HepG2 (cell line): ENCODE measurements at regions not wholly inside any gene's neighbourhood (a gene's known extent, or its start where the extent isn't known, plus 50 kb on each side); places are given as distances from the start of the nearest gene placed in this dataset.

Experiments
- ATAC-seq: fragments of 200-7000 bp; cut with Tn5 transposase; 3 replicates; pipeline ENCODE4 v1.9.1; 2020; ENCODE audit warnings: mild to moderate bottlenecking, moderate library complexity
- BruUV-seq: library from RNA; stranded (reverse); fragments of 400-500 nt; replicated peaks from 2 replicates; lab custom pipeline; 2021; lab: Mats Ljungman, UMichigan
- CTCF ChIA-PET: fragments of 300-600 bp; formaldehyde crosslinking; extraction: SDS; loops from one replicate; lab custom pipeline; 2021; ENCODE audit warnings: low total read pairs, inconsistent platforms, low intra/inter-chr PET ratio; lab: Yijun Ruan, JAX
- POLR2A ChIA-PET: fragments of 350-600 bp; sonication (Branson Sonifier 250); formaldehyde crosslinking; loops from one replicate; lab custom pipeline; 2020; ENCODE audit warnings: antibody characterized with exemption, inconsistent platforms; lab: Yijun Ruan, JAX
- DNase-seq: peaks from one replicate; pipeline ENCODE4 v3.0.0-alpha.2; 2015; ENCODE audit warnings: low spot score
- FAIRE-seq: peaks from 3 replicates; lab custom pipeline; 2011; peaks lifted over from hg19 to GRCh38; lab: Jason Lieb, UNC
- H2AFZ ChIP-seq: one replicate; pipeline ENCODE4 v1.6.1; 2011; ENCODE audit warnings: low read length, inconsistent platforms
- H3K27ac ChIP-seq: fragments of 300-600 bp; 3 replicates; pipeline ENCODE4 v1.8.0; 2011; ENCODE audit warnings: mixed run types, mild to moderate bottlenecking, mixed read lengths, low read length, inconsistent platforms; ENCODE audit not compliant: insufficient read depth; ENCODE audit errors: extremely low read length
- H3K27me3 ChIP-seq, 2 experiments: fragments of 200-600 bp in 1 of 2; 2 replicates in 1 of 2; 3 replicates in 1 of 2; pipeline versions ENCODE4 v1.6.0 to v1.8.0; 2011; ENCODE audit warnings: low read length in 2 of 2, mild to moderate bottlenecking in 2 of 2, moderate library complexity in 2 of 2, inconsistent platforms in 1 of 2; ENCODE audit not compliant: insufficient read depth in 2 of 2, control insufficient read depth in 1 of 2
- H3K36me3 ChIP-seq, 2 experiments: fragments of 200-600 bp in 1 of 2; replicated peaks in 1 of 2; 2 replicates in 1 of 2; 3 replicates in 1 of 2; pipeline versions ENCODE4 v1.5.1 to v1.8.0; 2011; ENCODE audit warnings: low read length in 2 of 2, inconsistent platforms in 1 of 2; ENCODE audit not compliant: insufficient read depth in 2 of 2, control insufficient read depth in 1 of 2
- H3K4me1 ChIP-seq: 2 replicates; pipeline ENCODE4 v1.5.1; 2012; ENCODE audit warnings: low read length, inconsistent platforms; ENCODE audit not compliant: insufficient read depth
- H3K4me2 ChIP-seq: 2 replicates; pipeline ENCODE4 v1.6.0; 2011; ENCODE audit warnings: low read depth, low read length, inconsistent platforms
- H3K4me3 ChIP-seq, 3 experiments: fragments of 200-600 bp in 1 of 3; sonication (generic), shearing (Covaris generic) in 1 of 3; replicated peaks in 1 of 3; 2 replicates each; pipeline ENCODE4 v1.5.1; 2011 to 2016; ENCODE audit warnings: low read length in 3 of 3, inconsistent platforms in 2 of 3, low read depth in 2 of 3, mild to moderate bottlenecking in 2 of 3, control low read depth in 1 of 3, mixed read lengths in 1 of 3; ENCODE audit not compliant: insufficient read depth in 1 of 3
- H3K79me2 ChIP-seq: one replicate; pipeline ENCODE4 v1.6.1; 2011; ENCODE audit warnings: low read length, inconsistent platforms; ENCODE audit not compliant: insufficient read depth
- H3K9ac ChIP-seq: 2 replicates; pipeline ENCODE4 v1.6.0; 2011; ENCODE audit warnings: mild to moderate bottlenecking, low read depth, low read length, inconsistent platforms; ENCODE audit not compliant: insufficient read depth
- H3K9me3 ChIP-seq: 2 replicates; pipeline ENCODE4 v1.5.1; 2012; ENCODE audit warnings: mild to moderate bottlenecking, low read length
- H4K20me1 ChIP-seq: 2 replicates; pipeline ENCODE4 v1.6.0; 2011; ENCODE audit warnings: inconsistent platforms, mild to moderate bottlenecking, low read length, moderate library complexity; ENCODE audit not compliant: insufficient read depth
- ARNT ChIP-seq: fragments of 450-650 bp; IDR thresholded peaks from 2 replicates; pipeline ENCODE4 v1.6.1; 2017
- ELF3 ChIP-seq: IDR thresholded peaks from 2 replicates; pipeline ENCODE4 v1.6.1; 2016; ENCODE audit warnings: missing genetic modification reagents, missing compliant biosample characterization
- ESRRA ChIP-seq: sonication (generic); formaldehyde crosslinking; IDR thresholded peaks from 2 replicates; pipeline ENCODE4 v1.5.1; 2020; ENCODE audit warnings: mild to moderate bottlenecking, low read depth, missing genetic modification reagents
- JARID2 ChIP-seq: sonication (generic); formaldehyde crosslinking; IDR thresholded peaks from 2 replicates; pipeline ENCODE4 v1.8.1; 2023; ENCODE audit warnings: missing genetic modification reagents, inconsistent platforms; ENCODE audit not compliant: insufficient replicate concordance
- KMT2A ChIP-seq: sonication (generic); formaldehyde crosslinking; IDR thresholded peaks from 2 replicates; pipeline ENCODE4 v1.4.0; 2020; ENCODE audit warnings: missing genetic modification reagents
- SIN3B ChIP-seq: fragments of 150-350 bp; IDR thresholded peaks from 2 replicates; pipeline ENCODE4 v1.6.1; 2014; ENCODE audit warnings: low read length
- TCF12 ChIP-seq, 2 experiments: fragments of 450-650 bp in 1 of 2; sonication (generic) in 1 of 2; formaldehyde crosslinking in 1 of 2; IDR thresholded peaks; 2 replicates each; pipeline versions ENCODE4 v1.6.1 to v1.8.0; 2017 to 2022; ENCODE audit warnings: antibody characterized with exemption in 1 of 2, mild to moderate bottlenecking in 1 of 2, missing genetic modification reagents in 1 of 2, moderate library complexity in 1 of 2
- THYN1 ChIP-seq: sonication (generic); formaldehyde crosslinking; IDR thresholded peaks from 2 replicates; pipeline ENCODE4 v1.8.1; 2023; ENCODE audit warnings: low read depth, mild to moderate bottlenecking, moderate library complexity, missing genetic modification reagents, borderline replicate concordance
- TOE1 ChIP-seq: sonication (generic); formaldehyde crosslinking; IDR thresholded peaks from 2 replicates; pipeline ENCODE4 v1.4.0; 2020; ENCODE audit warnings: mild to moderate bottlenecking, missing genetic modification reagents
- ZBTB7B ChIP-seq: sonication (generic); formaldehyde crosslinking; IDR thresholded peaks from 2 replicates; pipeline ENCODE4 v1.4.0; 2020; ENCODE audit warnings: missing genetic modification reagents
- ZNF367 ChIP-seq: sonication (generic); formaldehyde crosslinking; IDR thresholded peaks from 2 replicates; pipeline ENCODE4 v1.4.0; 2020; ENCODE audit warnings: missing genetic modification reagents, borderline replicate concordance
- ZNF557 ChIP-seq: sonication (generic); formaldehyde crosslinking; IDR thresholded peaks from 2 replicates; pipeline ENCODE4 v1.4.0; 2020; ENCODE audit warnings: missing genetic modification reagents
- ZNF614 ChIP-seq: IDR thresholded peaks from 2 replicates; pipeline ENCODE4 v1.6.1; 2018; ENCODE audit warnings: missing biosample characterization, missing genetic modification reagents, inconsistent platforms, borderline replicate concordance
- WGBS: methylation state at CpG from one replicate; pipeline ENCODE4 v1.1.6; 2017; ENCODE audit warnings: low lambda C conversion rate; 5-methylcytosine and 5-hydroxymethylcytosine counted together
- in situ Hi-C: cut with HindIII; loops from 2 replicates; pipeline ENCODE4 v1.10.0; 2017; ENCODE audit warnings: low pct_unique_long_range_greater_than_20kb; ENCODE audit not compliant: extremely low pct_ligation_motif_present
- intact Hi-C: fragments of 100-400 bp; cut with micrococcal nuclease; formaldehyde crosslinking; loops from one replicate; pipeline ENCODE4 v1.10.0; 2022; ENCODE audit not compliant: unreplicated experiment
- TF ChIP-seq, protein P1 (sequence below): sonication (generic); formaldehyde crosslinking; IDR thresholded peaks from 2 replicates; pipeline ENCODE4 v1.4.0; 2020; ENCODE audit warnings: missing genetic modification reagents, mild to moderate bottlenecking, borderline replicate concordance
- TF ChIP-seq, protein P2 (sequence below): sonication (generic); formaldehyde crosslinking; IDR thresholded peaks from 2 replicates; pipeline ENCODE4 v1.8.0; 2022; ENCODE audit warnings: mild to moderate bottlenecking, missing genetic modification reagents, moderate library complexity
- TF ChIP-seq, protein P3 (sequence below): IDR thresholded peaks from 2 replicates; pipeline ENCODE4 v1.6.1; 2016; ENCODE audit warnings: missing compliant biosample characterization, missing genetic modification reagents, borderline replicate concordance
- TF ChIP-seq, protein P4 (sequence below): sonication (generic); formaldehyde crosslinking; IDR thresholded peaks from 2 replicates; pipeline ENCODE4 v1.5.1; 2020; ENCODE audit warnings: missing genetic modification reagents, mild to moderate bottlenecking, borderline replicate concordance

DNA sequence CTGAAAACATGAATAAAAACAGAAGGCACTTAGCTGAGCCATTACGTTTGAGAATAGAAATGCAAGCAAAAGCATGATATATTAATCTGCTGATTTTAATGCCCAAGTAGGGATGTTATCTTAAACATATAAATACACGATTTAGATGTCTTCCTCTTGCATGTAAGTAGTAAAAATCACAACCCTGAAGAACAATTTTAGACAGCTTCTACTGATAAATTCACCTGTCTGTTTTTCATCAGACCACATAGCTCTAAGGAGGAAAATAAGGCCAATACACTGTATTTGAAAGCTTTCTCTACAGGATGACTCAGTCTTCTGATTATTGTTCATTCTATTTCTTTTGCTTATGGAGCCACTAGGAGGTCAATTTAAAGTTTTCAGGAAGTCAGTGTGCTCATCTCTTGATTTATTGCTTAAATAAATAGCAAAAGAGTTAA lies 210.9 kb upstream of the CHRM2 start:
- DNase-seq (no peak), ATAC-seq (no peak), FAIRE-seq (no peak)
- in situ Hi-C loops (no loop called here), intact Hi-C loops (no loop called here)
- Histone ChIP-seq H3K9ac (no peak overlapping the region), H3K27ac (no peak overlapping the region), H3K79me2 (no peaks in the 10 kb centered on the region), H3K4me1 (no peaks in the 10 kb centered on the region), H3K36me3 (no peaks in the 10 kb centered on the region), H4K20me1 (no peaks in the 10 kb centered on the region), H3K9me3 (peaks cover 12% of the 10 kb centered on the region; the same call in 1 of the 2 replicates), H3K4me2 (no peak overlapping the region), H3K4me3 (no peak overlapping the region), H2AFZ (no peak overlapping the region), H3K27me3 (no peaks in the 10 kb centered on the region)
- 0% methylated on average over 2 of the region's 2 CpGs for WGBS
- TF ChIP-seq KMT2A (CRISPR knock-in tag) (no peak), ZNF367 (CRISPR knock-in tag) (no peak), THYN1 (CRISPR knock-in tag) (no peak), ARNT (no peak), SIN3B (no peak), JARID2 (CRISPR knock-in tag) (no peak), ZBTB7B (no peak), TOE1 (CRISPR knock-in tag) (no peak), ELF3 (CRISPR knock-in tag) (no peak), ZNF557 (CRISPR knock-in tag) (no peak), ESRRA (CRISPR knock-in tag) (no peak), ZNF614 (CRISPR knock-in tag) (no peak), TCF12 (IDR thresholded peaks at IDR 0.05) (no peak), TCF12 (CRISPR knock-in tag; IDR thresholded peaks at IDR 0.05) (no peak)
- TF ChIP-seq, protein P1, sequence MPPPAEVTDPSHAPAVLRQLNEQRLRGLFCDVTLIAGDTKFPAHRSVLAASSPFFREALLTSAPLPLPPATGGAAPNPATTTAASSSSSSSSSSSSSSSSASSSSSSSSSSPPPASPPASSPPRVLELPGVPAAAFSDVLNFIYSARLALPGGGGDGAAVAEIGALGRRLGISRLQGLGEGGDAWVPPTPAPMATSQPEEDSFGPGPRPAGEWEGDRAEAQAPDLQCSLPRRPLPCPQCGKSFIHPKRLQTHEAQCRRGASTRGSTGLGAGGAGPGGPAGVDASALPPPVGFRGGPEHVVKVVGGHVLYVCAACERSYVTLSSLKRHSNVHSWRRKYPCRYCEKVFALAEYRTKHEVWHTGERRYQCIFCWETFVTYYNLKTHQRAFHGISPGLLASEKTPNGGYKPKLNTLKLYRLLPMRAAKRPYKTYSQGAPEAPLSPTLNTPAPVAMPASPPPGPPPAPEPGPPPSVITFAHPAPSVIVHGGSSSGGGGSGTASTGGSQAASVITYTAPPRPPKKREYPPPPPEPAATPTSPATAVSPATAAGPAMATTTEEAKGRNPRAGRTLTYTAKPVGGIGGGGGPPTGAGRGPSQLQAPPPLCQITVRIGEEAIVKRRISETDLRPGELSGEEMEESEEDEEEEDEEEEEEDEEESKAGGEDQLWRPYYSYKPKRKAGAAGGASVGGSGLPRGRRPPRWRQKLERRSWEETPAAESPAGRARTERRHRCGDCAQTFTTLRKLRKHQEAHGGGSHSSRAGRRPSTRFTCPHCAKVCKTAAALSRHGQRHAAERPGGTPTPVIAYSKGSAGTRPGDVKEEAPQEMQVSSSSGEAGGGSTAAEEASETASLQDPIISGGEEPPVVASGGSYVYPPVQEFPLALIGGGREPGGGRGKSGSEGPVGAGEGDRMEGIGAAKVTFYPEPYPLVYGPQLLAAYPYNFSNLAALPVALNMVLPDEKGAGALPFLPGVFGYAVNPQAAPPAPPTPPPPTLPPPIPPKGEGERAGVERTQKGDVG (CRISPR knock-in tag), result no peak
- TF ChIP-seq, protein P2, sequence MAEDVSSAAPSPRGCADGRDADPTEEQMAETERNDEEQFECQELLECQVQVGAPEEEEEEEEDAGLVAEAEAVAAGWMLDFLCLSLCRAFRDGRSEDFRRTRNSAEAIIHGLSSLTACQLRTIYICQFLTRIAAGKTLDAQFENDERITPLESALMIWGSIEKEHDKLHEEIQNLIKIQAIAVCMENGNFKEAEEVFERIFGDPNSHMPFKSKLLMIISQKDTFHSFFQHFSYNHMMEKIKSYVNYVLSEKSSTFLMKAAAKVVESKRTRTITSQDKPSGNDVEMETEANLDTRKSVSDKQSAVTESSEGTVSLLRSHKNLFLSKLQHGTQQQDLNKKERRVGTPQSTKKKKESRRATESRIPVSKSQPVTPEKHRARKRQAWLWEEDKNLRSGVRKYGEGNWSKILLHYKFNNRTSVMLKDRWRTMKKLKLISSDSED, result no peak
- TF ChIP-seq, protein P3, sequence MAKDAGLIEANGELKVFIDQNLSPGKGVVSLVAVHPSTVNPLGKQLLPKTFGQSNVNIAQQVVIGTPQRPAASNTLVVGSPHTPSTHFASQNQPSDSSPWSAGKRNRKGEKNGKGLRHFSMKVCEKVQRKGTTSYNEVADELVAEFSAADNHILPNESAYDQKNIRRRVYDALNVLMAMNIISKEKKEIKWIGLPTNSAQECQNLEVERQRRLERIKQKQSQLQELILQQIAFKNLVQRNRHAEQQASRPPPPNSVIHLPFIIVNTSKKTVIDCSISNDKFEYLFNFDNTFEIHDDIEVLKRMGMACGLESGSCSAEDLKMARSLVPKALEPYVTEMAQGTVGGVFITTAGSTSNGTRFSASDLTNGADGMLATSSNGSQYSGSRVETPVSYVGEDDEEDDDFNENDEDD (CRISPR knock-in tag), result no peak
- TF ChIP-seq, protein P4, sequence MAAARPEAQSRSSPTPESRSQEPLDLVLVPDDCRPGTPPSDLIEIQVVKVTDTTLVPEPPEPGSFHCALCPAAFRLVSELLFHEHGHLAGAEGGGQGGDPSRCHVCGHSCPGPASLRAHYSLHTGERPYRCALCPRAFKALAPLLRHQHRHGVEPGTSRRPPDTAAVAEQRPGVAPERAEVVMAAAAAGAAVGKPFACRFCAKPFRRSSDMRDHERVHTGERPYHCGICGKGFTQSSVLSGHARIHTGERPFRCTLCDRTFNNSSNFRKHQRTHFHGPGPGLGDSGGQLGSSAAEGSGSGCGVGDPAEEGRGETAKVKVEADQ (CRISPR knock-in tag), result no peak
- CTCF ChIA-PET, result no interaction called here
- POLR2A ChIA-PET, result no interaction called here
- BruUV-seq, result no TSS peak
